GM18873 (cell line): ENCODE measurements at regions not wholly inside any gene's neighbourhood (a gene's known extent, or its start where the extent isn't known, plus 50 kb on each side); places are given as distances from the start of the nearest gene placed in this dataset.
A peak's percentile ranks its signal among the peaks of the same experiment; 100 is the strongest.
"Not testable (repeated sequence)": the region's sequence is repeated elsewhere in the genome, so short reads cannot be mapped to it uniquely, and the experiment has no call there.

Experiments used
- ATAC-seq: cut with Tn5 transposase; IDR thresholded peaks from one replicate; pipeline ENCODE4 v1.9.1; 2021; ENCODE audit warnings: mild to moderate bottlenecking, moderate library complexity, moderate number of reproducible peaks; ENCODE audit not compliant: unreplicated experiment, low FRiP score

GRCh38 chr3:71984843-71985613, 200.1 kb upstream of the PROK2 start:
- peak; percentile 88 for ATAC-seq

DNA sequence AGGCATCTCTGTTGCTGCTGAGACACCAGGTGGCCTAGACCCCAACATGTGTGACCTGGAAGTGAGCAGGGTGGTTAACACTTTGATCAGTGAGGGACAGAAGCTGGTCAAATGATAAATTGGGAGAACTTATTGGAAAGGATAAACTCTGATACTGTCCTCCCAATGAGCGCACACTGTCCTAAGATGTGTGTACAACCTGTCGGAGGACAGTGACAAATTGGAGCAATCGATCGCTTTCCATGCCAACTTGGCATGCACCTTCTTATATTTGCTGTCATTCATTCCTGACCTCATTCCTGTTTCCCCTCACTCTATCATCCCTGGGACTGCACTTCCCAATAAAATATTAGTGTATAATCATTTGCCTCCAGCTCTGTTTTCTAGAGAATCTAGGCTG, 198.7 kb upstream of the PROK2 start:
- ATAC-seq = no peak

DNA sequence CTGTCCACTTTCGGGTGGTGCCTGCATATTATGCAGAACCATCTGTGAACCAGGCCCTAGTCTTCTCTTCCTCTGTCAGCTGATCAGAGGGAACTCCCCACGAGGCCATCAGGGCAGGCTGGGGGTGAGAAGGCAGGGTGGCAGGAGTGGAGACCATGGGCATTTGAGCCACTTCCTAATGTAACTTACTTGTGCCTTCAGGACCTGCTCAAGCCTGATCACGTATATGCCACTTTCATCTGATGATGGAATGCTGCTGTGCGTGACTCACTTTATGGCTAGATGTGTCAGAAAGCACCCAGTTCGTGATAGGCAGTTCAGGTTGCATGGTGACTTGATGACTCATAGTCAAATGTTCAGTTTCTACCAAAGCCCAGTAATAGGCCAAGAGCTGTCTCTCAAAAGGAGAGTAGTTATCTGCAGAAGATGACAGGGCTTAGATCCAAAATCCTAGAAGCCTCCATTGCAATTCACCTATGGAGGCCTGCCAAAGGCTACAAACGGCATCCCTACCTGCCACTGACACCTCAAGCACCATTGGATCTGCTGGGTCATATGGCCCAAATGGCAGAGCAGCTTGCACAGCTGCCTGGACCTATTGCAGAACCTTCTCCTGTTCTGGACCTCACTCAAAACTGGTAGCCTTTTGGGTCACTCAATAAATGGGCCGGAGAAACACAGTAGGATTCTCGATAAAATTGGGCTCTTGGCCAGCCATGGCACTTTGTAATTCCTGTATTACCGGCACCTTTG, 197.7 kb upstream of the PROK2 start:
- ATAC-seq = not testable (repeated sequence)

DNA sequence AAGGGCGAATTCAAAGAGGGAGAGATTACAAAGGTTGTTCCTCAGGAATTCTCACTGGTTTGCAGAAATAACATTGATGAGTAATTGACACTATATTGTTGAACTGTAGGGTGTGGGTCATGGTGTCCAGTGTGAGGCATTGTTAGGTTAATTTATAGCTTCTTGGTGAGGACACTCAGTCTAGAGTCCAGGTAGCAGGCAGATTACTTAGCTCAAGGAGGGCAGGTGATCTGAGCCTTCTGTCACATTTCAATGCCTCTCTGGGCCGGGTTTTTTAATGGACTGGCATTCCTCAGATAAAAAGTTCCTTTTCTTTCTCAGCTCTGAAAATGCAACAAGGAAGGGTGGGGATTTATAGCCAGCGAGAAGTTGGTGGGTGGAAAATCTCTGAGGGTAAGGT, 194.2 kb upstream of the PROK2 start:
- no peak for ATAC-seq

GRCh38 chr3:71978150-71978721, 193.3 kb upstream of the PROK2 start:
- ATAC-seq = peak; percentile 87

GRCh38 chr3:71977525-71977924, 192.6 kb upstream of the PROK2 start:
- no peak for ATAC-seq

- no peak for ATAC-seq
These were observed 190.6 kb upstream of the PROK2 start for GRCh38 chr3:71975573-71975972.

DNA sequence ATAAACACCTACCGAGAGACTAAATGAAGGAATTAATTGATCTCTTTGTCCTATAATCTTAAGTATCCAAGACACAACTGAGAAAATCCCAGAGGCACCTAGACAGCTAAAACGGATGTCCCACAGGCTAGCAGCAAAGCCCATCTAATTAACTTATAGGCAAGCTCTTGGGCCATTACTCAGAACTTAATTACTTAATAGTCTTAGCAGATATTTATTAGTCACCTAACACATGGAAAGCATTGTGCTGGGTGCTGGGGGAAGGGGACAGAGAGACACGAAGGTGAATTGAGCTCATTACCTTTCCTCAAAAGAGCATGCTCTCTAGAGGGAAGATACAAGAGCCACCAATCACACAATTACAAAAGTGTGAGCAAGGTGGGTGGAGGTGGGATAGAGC, 189.8 kb upstream of the PROK2 start:
- ATAC-seq = no peak

- ATAC-seq = no peak
These were observed 188.5 kb upstream of the PROK2 start for GRCh38 chr3:71973274-71974030.

DNA sequence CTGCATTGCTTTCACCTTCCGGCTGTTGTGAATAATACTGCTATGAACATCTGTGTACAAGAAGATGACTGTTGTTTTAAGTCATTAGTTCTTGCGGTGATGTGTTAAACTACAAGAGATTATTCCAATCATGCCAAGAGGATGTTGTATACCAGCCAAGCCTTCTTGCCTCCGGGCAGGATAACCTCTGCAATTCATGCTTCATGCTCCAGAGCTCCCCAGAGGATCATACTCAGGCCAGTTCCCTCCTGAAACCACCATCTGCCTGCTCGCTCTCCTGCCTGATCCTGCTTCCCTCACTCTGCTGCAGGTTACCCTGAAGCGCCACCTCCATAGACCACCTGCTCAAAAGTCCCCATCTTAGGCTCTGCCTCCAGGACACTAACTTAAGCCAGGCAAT, 187.1 kb upstream of the PROK2 start:
- no peak for ATAC-seq

- no peak for ATAC-seq
These were observed 183.6 kb upstream of the PROK2 start for GRCh38 chr3:71968544-71968943.

GRCh38 chr3:71966185-71966584, 181.2 kb upstream of the PROK2 start:
- ATAC-seq = no peak

DNA sequence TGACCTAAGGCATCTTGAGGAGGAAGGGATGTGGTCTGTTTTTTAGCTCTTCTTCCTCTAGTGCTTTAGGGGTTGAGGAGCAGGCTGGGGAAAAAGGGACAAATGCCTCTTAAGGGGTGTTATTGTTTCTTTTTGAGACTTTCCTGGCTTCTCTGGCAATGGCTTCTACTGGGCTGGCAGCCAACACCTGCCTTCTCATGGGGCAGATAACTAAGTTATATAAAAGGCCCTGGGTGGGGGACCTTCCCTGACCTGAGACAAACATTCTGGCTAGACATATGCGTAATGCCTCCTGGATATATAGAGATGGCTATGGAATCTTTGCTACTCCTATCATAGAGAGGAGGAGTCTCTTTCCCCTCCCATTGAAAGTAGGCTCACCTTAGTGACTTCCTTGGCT, 179.2 kb upstream of the PROK2 start:
- no peak for ATAC-seq

DNA sequence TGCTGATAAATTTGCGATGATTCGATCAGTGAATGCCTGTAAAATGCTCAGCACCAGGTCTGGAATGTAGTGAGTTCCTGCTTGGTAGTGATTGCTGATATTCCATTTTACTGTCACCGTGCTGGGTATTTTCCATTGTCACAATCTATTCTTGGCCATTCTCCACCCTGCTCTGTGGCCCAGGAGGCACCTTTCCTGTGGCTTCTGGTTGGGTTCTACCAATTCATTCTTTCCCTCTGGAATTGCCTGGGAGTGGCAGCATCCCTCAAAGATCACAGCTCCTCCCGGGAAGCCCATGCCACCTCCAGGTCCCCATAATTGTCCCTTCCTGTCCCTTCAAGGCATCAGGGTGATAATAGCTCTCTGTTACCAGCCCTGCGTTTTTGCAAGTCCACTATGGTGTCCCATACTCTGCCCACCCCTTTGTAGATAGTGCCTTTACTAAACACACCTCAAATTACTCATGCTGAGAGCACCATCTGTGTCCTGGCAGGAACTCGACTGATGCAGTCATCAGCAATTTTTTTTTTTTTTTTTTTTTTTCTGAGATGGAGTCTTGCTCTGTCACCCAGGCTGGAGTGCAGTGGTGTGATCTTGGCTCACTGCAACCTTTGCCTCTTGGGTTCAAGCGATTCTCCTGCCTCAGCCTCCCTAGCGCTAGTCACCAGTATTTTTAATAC, 177.8 kb upstream of the PROK2 start:
- ATAC-seq = no peak

DNA sequence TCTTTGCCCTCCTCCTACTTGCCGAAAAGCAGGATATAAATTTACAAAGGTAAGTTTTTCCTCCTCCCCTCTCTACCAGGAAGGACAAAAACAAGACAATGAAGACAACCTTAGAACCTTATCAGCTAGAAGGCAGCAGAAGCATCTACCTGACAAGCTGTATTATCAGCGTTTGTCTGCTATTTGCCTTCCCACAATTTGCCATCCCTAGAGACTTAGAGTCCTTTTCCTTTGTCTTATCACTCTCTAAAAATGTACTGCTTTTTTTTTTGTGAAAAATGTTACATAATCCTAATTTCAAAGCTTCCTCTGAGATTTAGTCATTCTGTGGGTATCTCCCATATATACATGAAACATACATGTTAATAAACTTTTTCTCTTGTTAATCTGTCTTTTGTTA, 176.9 kb upstream of the PROK2 start:
- ATAC-seq = no peak

DNA sequence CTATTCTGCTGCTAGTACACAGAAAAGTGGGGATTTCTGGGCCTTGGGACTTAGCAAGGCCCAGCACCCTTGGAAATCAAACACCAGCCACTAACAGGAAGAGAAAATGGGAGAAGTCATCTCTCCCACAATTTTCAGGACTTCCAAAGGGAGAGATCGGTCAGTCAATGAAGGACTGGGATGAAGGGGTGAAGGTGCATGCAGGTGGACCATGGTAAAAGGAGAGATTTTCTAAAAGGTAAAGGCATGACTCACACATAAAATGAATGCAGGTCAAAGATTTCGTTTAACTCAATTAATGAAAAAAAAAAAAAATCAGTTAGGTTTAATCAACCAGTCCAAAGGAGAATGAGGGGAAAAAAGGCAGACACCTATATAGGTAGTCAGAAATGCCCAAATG, 176.4 kb upstream of the PROK2 start:
- ATAC-seq = no peak

DNA sequence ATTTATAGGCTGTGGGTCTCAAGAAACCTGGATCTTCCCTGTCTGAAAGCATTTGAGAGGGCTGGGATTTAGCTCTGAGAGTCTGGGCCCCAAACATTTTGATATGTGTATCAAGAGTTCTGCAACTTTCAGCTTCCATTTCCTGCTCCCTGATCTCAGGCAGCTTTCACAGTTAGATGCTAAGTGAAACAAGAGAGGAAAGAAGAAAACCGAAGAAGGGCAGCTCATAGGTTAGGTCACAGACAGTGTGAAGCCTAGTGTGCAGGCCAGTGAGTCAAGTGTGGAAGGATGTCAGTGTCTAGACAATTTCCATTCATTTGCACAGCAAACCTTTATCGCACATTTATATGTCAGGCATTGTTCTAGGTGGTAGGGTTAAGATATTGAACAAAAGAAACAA, 173.6 kb upstream of the PROK2 start:
- no peak for ATAC-seq

DNA sequence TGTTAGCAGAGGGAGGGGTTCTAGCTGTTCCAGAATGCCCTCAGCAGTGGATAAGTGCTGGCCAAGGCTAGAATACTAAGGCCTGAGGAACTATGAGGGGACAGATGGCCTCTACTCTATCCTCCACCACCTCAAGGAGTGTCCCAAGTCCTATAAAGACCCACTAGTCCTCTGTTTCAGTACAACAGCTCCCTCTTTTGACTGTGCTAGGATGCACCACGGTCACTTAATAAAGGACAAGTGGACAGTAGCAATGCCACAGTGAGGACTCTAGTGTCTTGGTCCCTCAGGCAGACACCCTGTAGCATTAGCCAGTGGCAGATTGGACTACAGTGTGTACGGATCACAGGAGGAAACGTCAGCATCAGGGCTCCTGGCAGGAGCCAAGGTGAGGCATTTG, 171.8 kb upstream of the PROK2 start:
- no peak for ATAC-seq

DNA sequence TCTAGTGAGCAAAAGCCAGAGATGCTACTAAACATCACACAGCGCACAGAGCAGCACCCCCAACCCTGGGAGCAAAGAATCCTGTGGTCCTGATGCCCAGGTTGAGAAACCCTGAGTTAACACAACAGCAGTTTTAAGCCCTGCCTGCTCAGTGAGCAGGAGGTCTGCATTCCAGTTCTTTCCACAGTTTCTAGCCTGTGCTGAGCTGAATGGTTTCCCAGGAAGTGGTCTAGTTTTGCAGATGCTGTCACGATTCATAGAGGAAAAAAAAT, 171.1 kb upstream of the PROK2 start:
- ATAC-seq = no peak

DNA sequence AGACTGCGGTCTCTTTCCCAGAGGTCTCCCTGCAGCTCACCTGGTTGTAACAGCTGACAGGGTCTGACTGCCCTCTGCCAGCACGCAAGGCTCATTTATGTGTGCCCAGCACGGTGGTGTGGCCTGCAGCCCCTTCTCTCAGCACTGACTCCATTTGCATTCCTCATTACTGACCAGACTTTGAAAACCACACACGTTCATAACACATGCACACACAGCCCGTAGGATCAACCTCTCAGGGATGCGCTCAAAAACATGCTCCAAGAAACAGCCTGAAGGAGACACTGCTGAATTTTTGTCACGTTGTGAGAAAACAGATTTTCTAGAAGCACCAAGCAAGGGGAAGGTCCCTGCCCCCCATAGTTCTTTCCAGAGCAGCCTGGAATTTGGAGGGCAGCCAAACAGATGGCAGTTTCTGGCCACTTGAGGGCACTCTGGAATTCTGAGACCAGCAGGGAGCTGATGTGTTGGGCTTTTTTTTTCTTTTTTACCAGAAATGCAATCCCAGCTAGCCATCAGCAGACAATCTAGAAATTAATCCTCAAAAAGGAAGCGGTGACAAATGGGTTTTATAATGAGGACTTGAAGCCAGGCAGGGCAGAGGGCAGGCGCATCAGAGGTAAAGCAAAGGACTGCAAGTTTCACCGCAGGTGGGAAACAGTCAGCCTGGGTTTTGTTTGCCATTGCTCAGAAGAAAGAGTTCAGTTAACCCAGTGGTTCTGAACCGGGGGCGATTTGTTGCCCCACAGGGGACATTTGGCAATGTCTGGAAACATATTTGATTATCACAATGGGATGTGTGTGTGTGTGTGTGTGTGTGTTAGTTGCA, 170.5 kb upstream of the PROK2 start:
- ATAC-seq = no peak
